ENCODE measurements at regions not wholly inside any gene's neighbourhood (a gene's known extent, or its start where the extent isn't known, plus 50 kb on each side); places are given as distances from the start of the nearest gene placed in this dataset.
A peak's percentile ranks its signal among the peaks of the same experiment; 100 is the strongest.
"Not testable (repeated sequence)": the region's sequence is repeated elsewhere in the genome, so short reads cannot be mapped to it uniquely, and the experiment has no call there.

- DNase-seq = no peak
Observed at GRCh38 chr6:137399881-137400443, 94.2 kb downstream of the OLIG3 start.

DNA sequence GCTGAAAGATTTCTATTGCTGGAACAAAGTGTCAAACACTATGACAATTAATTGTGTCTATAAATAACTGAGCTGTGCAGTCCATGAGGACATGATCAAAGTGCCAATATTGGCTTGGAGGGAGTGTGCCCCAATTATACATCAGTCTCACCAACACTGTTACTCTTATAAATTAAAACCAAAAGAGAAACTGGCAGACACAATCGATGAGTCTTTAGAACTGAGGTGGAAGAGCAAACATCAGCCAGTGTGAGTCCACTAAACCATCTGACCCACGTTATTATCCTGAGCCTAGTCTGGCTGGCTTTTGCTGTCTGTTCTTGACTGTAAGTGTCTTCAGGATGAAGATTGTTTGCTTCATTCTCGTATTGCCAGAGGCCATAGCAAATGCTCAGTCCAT, 98.9 kb downstream of the OLIG3 start:
- DNase-seq = no peak

GRCh38 chr6:137391061-137391814, 103.0 kb downstream of the OLIG3 start:
- DNase-seq = no peak

GRCh38 chr6:137390334-137390733, 103.9 kb downstream of the OLIG3 start:
- DNase-seq = no peak

- peak in 5 of 51 donors; percentile 4 to 19 (median 9) for DNase-seq
Observed at GRCh38 chr6:137389150-137389704, 105.0 kb downstream of the OLIG3 start.

DNA sequence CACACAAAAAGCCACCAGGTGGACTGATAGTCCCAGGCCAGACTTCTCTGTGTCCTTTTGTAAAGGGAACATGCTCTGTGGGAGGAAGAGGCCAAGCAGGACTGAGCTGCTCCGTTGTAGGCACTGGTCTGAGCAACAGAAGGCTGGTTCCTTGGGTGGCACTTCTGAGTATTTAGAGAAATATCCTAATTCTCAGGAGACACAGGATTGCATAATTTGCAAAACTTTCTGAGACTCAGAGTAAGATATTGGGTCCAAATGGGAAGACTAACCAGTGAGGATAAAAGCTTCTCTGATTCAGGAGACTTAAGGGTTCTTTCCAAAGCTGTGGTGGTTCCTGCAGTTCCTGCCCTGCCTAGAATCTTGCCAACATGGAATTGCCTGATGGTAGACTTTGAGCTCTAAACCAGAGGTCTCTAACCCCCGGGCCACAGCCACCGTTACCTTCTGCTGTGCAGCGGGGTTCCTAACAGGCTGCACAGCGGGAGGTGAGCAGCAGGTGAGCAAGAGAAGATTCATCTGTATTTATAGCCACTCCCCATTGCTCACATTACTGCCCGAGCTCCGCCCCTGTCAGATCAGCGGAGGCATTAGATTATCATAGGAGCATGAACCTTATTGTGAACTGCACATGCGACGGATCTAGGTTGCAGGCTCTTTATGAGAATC, 107.0 kb downstream of the OLIG3 start:
- no peak for DNase-seq

- not testable (repeated sequence) for DNase-seq
Observed at GRCh38 chr6:137383287-137383686, 110.9 kb downstream of the OLIG3 start.

DNA sequence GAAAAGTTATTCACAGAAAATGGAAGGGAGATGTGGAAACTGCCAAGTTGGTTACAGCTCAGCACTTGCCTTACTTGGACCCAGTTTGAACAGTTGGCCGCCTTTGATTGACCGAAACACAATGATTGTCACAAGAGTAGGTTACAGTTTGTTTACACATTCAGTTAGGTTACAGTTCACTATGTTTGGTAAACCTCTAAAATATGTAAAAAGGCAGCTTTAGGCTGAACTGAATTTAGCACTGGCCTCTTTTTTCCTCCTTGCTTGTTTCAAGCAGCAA, 116.2 kb downstream of the OLIG3 start:
- no peak for DNase-seq

GRCh38 chr6:137373296-137373695, 120.9 kb downstream of the OLIG3 start:
- DNase-seq = no peak

GRCh38 chr6:137372532-137372931, 121.7 kb downstream of the OLIG3 start:
- no peak for DNase-seq

DNA sequence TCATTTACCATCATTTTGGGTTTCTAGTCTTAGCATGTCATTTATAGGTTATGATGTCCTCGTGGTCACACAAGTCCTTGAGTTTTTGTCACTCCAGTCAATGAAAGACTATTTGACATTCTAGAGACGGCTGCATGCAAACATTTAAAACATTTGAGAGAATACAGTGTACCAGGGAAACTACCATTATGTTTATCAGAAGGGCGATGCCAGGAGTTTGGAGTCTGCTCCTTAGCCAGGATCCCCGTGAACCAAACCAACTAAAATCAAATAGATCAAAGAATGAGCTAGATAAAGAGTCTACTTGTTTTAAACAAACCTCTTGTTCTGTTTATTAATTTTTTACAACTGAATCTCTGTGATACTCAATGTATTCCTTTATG, 122.6 kb downstream of the OLIG3 start:
- DNase-seq = no peak

DNA sequence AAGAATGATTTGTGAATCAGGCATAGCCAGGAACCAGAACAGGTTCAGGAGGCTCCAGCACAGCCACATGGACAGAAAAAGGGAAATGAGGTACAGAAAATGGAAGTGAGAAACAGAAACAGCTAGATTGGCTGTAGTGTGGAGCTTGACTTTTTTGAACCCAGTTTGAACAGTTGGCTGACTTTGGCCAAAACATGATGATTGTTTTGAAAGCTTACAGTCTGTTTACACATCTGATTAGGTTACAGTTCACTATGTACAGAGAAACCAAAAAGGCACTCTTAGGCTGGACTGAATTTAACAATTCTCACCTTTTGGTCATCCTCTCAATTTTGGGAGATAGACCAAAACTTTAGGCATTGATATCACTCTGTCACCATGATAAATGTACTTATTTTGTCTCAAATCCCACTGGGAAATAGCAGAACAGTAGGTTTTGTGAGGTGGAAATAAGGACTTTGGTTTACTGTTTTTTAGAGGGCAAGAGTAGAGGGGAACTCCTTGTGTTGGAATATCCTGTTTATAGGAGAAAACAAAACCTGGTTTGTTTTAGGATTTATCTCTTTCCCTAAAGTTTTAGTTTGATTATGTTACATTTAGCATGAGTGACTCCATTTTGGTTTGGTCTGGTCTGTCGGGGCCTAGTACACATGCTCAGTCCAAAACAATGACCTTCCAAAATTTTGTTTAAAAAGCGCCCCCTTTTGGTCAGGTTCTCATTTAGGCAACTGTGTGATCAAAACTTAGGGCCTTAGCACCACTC, 123.1 kb downstream of the OLIG3 start:
- no peak for DNase-seq

- DNase-seq = no peak
Observed at GRCh38 chr6:137369136-137369535, 125.1 kb downstream of the OLIG3 start.

GRCh38 chr6:137365707-137366437, 128.3 kb downstream of the OLIG3 start:
- peak in 1 of 51 donors; percentile 14 for DNase-seq

GRCh38 chr6:137363805-137364138, 130.4 kb downstream of the OLIG3 start:
- DNase-seq = no peak

GRCh38 chr6:137362878-137363804, 131.1 kb downstream of the OLIG3 start:
- DNase-seq = peak in 12 of 51 donors; percentile 10 to 63 (median 33)

DNA sequence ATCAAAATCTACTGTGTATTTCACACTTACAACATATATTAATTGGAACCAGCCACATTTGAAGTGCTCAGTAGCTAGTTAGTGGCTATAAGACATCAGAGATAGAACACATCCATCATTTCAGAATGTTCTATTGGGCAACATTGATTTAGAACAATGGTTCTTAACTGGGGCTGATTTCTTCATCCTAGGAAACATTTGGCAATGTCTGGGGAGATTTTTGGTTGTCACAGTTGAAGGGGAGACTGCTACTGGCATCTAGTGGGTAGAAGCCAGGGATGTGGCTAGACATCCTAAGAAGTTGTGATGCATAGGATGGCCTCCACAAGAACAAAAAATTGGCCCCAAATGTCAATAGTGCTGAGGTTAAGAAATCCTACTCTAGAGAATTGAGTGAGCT, 132.5 kb downstream of the OLIG3 start:
- DNase-seq = peak in 1 of 51 donors; percentile 5

GRCh38 chr6:137358273-137358672, 135.9 kb downstream of the OLIG3 start:
- DNase-seq = no peak

- DNase-seq = no peak
Observed at GRCh38 chr6:137357948-137358266, 136.3 kb downstream of the OLIG3 start.

GRCh38 chr6:137357263-137357947, 136.8 kb downstream of the OLIG3 start:
- peak in 6 of 51 donors; percentile 15 to 35 (median 26) for DNase-seq
